WTC11 (cell line): ENCODE measurements at regions not wholly inside any gene's neighbourhood (a gene's known extent, or its start where the extent isn't known, plus 50 kb on each side); places are given as distances from the start of the nearest gene placed in this dataset.
A peak's percentile ranks its signal among the peaks of the same experiment; 100 is the strongest.

Source experiments
- ATAC-seq: fragments of 200-7000 bp; cut with Tn5 transposase; 2 replicates; pipeline ENCODE4 v1.10.0; 2021; ENCODE audit warnings: mild to moderate bottlenecking, moderate library complexity
- CTCF ChIA-PET: fragments of 300-600 bp; sonication (Branson Sonifier 250); formaldehyde crosslinking; loops from one replicate; lab custom pipeline; 2021; ENCODE audit warnings: antibody characterized with exemption; lab: Charles Lee
- POLR2A ChIA-PET: fragments of 350-600 bp; sonication (Branson Sonifier 250); formaldehyde crosslinking; loops from one replicate; lab custom pipeline; 2021; ENCODE audit warnings: antibody characterized with exemption; lab: Charles Lee
- DNase-seq: peaks from one replicate; pipeline ENCODE4 v3.0.0; 2021; ENCODE audit warnings: low spot score
- H3K27ac Mint-ChIP-seq: 2 replicates; pipeline ENCODE4 v1.8.0; 2021; ENCODE audit warnings: mixed read lengths
- H3K27me3 Mint-ChIP-seq: 2 replicates; pipeline ENCODE4 v1.8.0; 2021; ENCODE audit warnings: low read depth, mild to moderate bottlenecking, moderate library complexity, mixed read lengths
- H3K36me3 Mint-ChIP-seq: 2 replicates; pipeline ENCODE4 v1.8.0; 2021; ENCODE audit warnings: mixed read lengths
- H3K4me1 Mint-ChIP-seq: 2 replicates; pipeline ENCODE4 v1.8.0; 2022; ENCODE audit warnings: mixed read lengths
- H3K4me3 Mint-ChIP-seq: 2 replicates; pipeline ENCODE4 v1.8.0; 2021; ENCODE audit warnings: mild to moderate bottlenecking, moderate library complexity, mixed read lengths
- H3K9me3 Mint-ChIP-seq: 2 replicates; pipeline ENCODE4 v1.8.0; 2021; ENCODE audit warnings: mixed read lengths
- CDX4 ChIP-seq: fragments of 250-450 bp; sonication (Bioruptor Pico); IDR thresholded peaks from 2 replicates; pipeline ENCODE4 v1.9.0; 2021; ENCODE audit warnings: moderate library complexity, mild to moderate bottlenecking, inconsistent platforms, borderline replicate concordance
- FOXK1 ChIP-seq: sonication (generic); formaldehyde crosslinking; IDR thresholded peaks from 2 replicates; pipeline ENCODE4 v1.8.0; 2022; ENCODE audit warnings: mild to moderate bottlenecking, moderate library complexity, missing genetic modification reagents
- FOXP1 ChIP-seq: sonication (generic); formaldehyde crosslinking; IDR thresholded peaks from 2 replicates; pipeline ENCODE4 v1.8.0; 2022; ENCODE audit warnings: missing genetic modification reagents, mild to moderate bottlenecking, moderate library complexity, borderline replicate concordance
- FOXP4 ChIP-seq: sonication (generic); formaldehyde crosslinking; IDR thresholded peaks from 2 replicates; pipeline ENCODE4 v1.8.0; 2022; ENCODE audit warnings: mild to moderate bottlenecking, missing genetic modification reagents
- GRHL2 ChIP-seq: fragments of 250-450 bp; sonication (Bioruptor Pico); IDR thresholded peaks from 2 replicates; pipeline ENCODE4 v1.8.0; 2022; ENCODE audit warnings: mild to moderate bottlenecking, moderate library complexity; ENCODE audit not compliant: insufficient replicate concordance, severe bottlenecking
- IRF1 ChIP-seq: sonication (generic); formaldehyde crosslinking; IDR thresholded peaks from 2 replicates; pipeline ENCODE4 v1.8.0; 2023; ENCODE audit warnings: missing genetic modification reagents
- MLX ChIP-seq: sonication (generic); formaldehyde crosslinking; IDR thresholded peaks from 2 replicates; pipeline ENCODE4 v1.8.1; 2023; ENCODE audit warnings: mild to moderate bottlenecking, missing genetic modification reagents, moderate library complexity
- NFATC4 ChIP-seq: fragments of 250-450 bp; sonication (Bioruptor Pico); IDR thresholded peaks from 2 replicates; pipeline ENCODE4 v1.9.0; 2021; ENCODE audit warnings: mild to moderate bottlenecking
- NR3C1 ChIP-seq: sonication (generic); formaldehyde crosslinking; conservative IDR thresholded peaks from 2 replicates; pipeline ENCODE4 v1.8.1; 2023; ENCODE audit warnings: low read depth, mild to moderate bottlenecking, missing genetic modification reagents
- OVOL2 ChIP-seq: fragments of 250-450 bp; sonication (Bioruptor Pico); IDR thresholded peaks from 2 replicates; pipeline ENCODE4 v1.9.0; 2021; ENCODE audit warnings: mild to moderate bottlenecking, borderline replicate concordance
- PREB ChIP-seq: sonication (generic); formaldehyde crosslinking; IDR thresholded peaks from 2 replicates; pipeline ENCODE4 v1.8.1; 2022; ENCODE audit warnings: mild to moderate bottlenecking, missing genetic modification reagents, moderate library complexity, borderline replicate concordance
- PRRX2 ChIP-seq: fragments of 250-450 bp; sonication (Bioruptor Pico); IDR thresholded peaks from 2 replicates; pipeline ENCODE4 v1.8.0; 2021; ENCODE audit warnings: mild to moderate bottlenecking
- RORB ChIP-seq: fragments of 250-450 bp; sonication (Bioruptor Pico); IDR thresholded peaks from 2 replicates; pipeline ENCODE4 v1.9.0; 2021; ENCODE audit warnings: mild to moderate bottlenecking
- SMAD3 ChIP-seq: sonication (generic); formaldehyde crosslinking; IDR thresholded peaks from 2 replicates; pipeline ENCODE4 v1.8.0; 2022; ENCODE audit warnings: missing genetic modification reagents, mild to moderate bottlenecking, borderline replicate concordance
- ZMAT4 ChIP-seq: fragments of 250-450 bp; sonication (Bioruptor Pico); IDR thresholded peaks from 2 replicates; pipeline ENCODE4 v1.9.0; 2021; ENCODE audit warnings: mild to moderate bottlenecking
- ZNF317 ChIP-seq: sonication (generic); formaldehyde crosslinking; IDR thresholded peaks from 2 replicates; pipeline ENCODE4 v1.8.1; 2023; ENCODE audit warnings: low read depth, mild to moderate bottlenecking, moderate library complexity, missing genetic modification reagents, borderline replicate concordance
- ZNF532 ChIP-seq: fragments of 250-450 bp; sonication (Bioruptor Pico); IDR thresholded peaks from 2 replicates; pipeline ENCODE4 v1.9.0; 2021; ENCODE audit warnings: mild to moderate bottlenecking, borderline replicate concordance
- ZSCAN18 ChIP-seq: fragments of 250-450 bp; sonication (Bioruptor Pico); IDR thresholded peaks from 2 replicates; pipeline ENCODE4 v2.1.2; 2022; ENCODE audit warnings: mild to moderate bottlenecking, moderate library complexity

- ATAC-seq = no peak
- ChIA-PET CTCF (interaction anchor here (1.3 to 1.6 kb wide), 3 partner anchors 11 to 192 kb away, joined by 3 to 7 read pairs (median 3); no protein-coding TSS in a partner anchor), POLR2A (no interaction called here)
- Mint-ChIP-seq H3K4me1 (peaks cover 8% of the 10 kb centered on the region; the same call in 1 of the 2 replicates), H3K36me3 (no peaks in the 10 kb centered on the region), H3K27ac (no peak overlapping the region), H3K9me3 (peaks cover 24% of the 10 kb centered on the region), H3K4me3 (no peak overlapping the region), H3K27me3 (no peaks in the 10 kb centered on the region; the same call in 1 of the 2 replicates)
- TF ChIP-seq SMAD3 (CRISPR knock-in tag) (no peak), PREB (no peak), CDX4 (CRISPR knock-in tag) (no peak), ZMAT4 (CRISPR knock-in tag) (no peak), MLX (CRISPR knock-in tag) (no peak), GRHL2 (CRISPR knock-in tag) (no peak), FOXK1 (CRISPR knock-in tag) (no peak)
- no peak for DNase-seq
Measured at GRCh38 chr1:22297999-22298398, 153.7 kb upstream of the ZBTB40 start.

GRCh38 chr1:22303816-22304215 lies 147.8 kb upstream of the ZBTB40 start:
- DNase-seq = no peak
- no peak overlapping the region for H3K27ac Mint-ChIP-seq
- ChIA-PET CTCF (no interaction called here), POLR2A (no interaction called here)
- peaks cover 30% of the 10 kb centered on the region for H3K9me3 Mint-ChIP-seq
- H3K36me3 Mint-ChIP-seq = peaks cover 4% of the 10 kb centered on the region; the same call in 1 of the 2 replicates
- H3K27me3 Mint-ChIP-seq = peaks cover 4% of the 10 kb centered on the region; the same call in 1 of the 2 replicates
- TF ChIP-seq OVOL2 (CRISPR knock-in tag) (no peak), MLX (CRISPR knock-in tag) (no peak), ZNF317 (CRISPR knock-in tag) (peak; percentile 88), IRF1 (no peak), PRRX2 (CRISPR knock-in tag) (no peak), SMAD3 (CRISPR knock-in tag) (no peak)
- TF ChIP-seq, all 79 proteins: peak for 1
- H3K4me1 Mint-ChIP-seq = no peaks in the 10 kb centered on the region
- no peak overlapping the region for H3K4me3 Mint-ChIP-seq
- ATAC-seq = no peak

- H3K27me3 Mint-ChIP-seq = peaks cover 4% of the 10 kb centered on the region; the same call in 1 of the 2 replicates
- ChIA-PET CTCF (interaction anchor here (1.7 kb wide), 1 partner anchor 7 kb away, joined by 6 read pairs; no protein-coding TSS in a partner anchor), POLR2A (no interaction called here)
- no peak overlapping the region for H3K4me3 Mint-ChIP-seq
- H3K4me1 Mint-ChIP-seq = no peaks in the 10 kb centered on the region
- H3K9me3 Mint-ChIP-seq = peaks cover 5% of the 10 kb centered on the region
- no peak for ATAC-seq
- no peak overlapping the region for H3K27ac Mint-ChIP-seq
- no peak for DNase-seq
- H3K36me3 Mint-ChIP-seq = peaks cover 3% of the 10 kb centered on the region; the same call in 1 of the 2 replicates
- TF ChIP-seq ZNF532 (CRISPR knock-in tag) (no peak), NR3C1 (CRISPR knock-in tag) (no peak), NFATC4 (no peak), RORB (CRISPR knock-in tag) (no peak), GRHL2 (CRISPR knock-in tag) (no peak), ZSCAN18 (CRISPR knock-in tag) (no peak), FOXP4 (CRISPR knock-in tag) (no peak), FOXP1 (CRISPR knock-in tag) (no peak)
Measured at GRCh38 chr1:22309572-22309971, 142.1 kb upstream of the ZBTB40 start.
